ENCODE measurements at regions not wholly inside any gene's neighbourhood (a gene's known extent, or its start where the extent isn't known, plus 50 kb on each side); places are given as distances from the start of the nearest gene placed in this dataset.

GRCh38 chr14:82987502-82988124, 1454.0 kb upstream of the SEL1L start:
- TF ChIP-seq, protein P1, sequence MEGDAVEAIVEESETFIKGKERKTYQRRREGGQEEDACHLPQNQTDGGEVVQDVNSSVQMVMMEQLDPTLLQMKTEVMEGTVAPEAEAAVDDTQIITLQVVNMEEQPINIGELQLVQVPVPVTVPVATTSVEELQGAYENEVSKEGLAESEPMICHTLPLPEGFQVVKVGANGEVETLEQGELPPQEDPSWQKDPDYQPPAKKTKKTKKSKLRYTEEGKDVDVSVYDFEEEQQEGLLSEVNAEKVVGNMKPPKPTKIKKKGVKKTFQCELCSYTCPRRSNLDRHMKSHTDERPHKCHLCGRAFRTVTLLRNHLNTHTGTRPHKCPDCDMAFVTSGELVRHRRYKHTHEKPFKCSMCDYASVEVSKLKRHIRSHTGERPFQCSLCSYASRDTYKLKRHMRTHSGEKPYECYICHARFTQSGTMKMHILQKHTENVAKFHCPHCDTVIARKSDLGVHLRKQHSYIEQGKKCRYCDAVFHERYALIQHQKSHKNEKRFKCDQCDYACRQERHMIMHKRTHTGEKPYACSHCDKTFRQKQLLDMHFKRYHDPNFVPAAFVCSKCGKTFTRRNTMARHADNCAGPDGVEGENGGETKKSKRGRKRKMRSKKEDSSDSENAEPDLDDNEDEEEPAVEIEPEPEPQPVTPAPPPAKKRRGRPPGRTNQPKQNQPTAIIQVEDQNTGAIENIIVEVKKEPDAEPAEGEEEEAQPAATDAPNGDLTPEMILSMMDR (IDR thresholded peaks at IDR 0.05; ENCODE audit: low read length) = no peak
- TF ChIP-seq EZH2 (IDR thresholded peaks at IDR 0.05; ENCODE audit: borderline replicate concordance, low read length) = no peak
